Kidney glomerular epithelial cell (primary cell): ENCODE measurements at regions not wholly inside any gene's neighbourhood (a gene's known extent, or its start where the extent isn't known, plus 50 kb on each side); places are given as distances from the start of the nearest gene placed in this dataset.

ENCODE experiments used
- DNase-seq: peaks from one replicate; lab custom pipeline; 2025; lab: John Stamatoyannopoulos, UW

- no peak for DNase-seq
Measured at GRCh38 chr2:204109681-204110080, 173.1 kb downstream of the ICOS start.

GRCh38 chr2:204110338-204110741 is 173.8 kb downstream of the ICOS start:
- no peak for DNase-seq

GRCh38 chr2:204110751-204111516 is 174.4 kb downstream of the ICOS start:
- no peak for DNase-seq

GRCh38 chr2:204112084-204112770 is 175.7 kb downstream of the ICOS start:
- DNase-seq = no peak

GRCh38 chr2:204114295-204115136 is 178.0 kb downstream of the ICOS start:
- DNase-seq = no peak

- no peak for DNase-seq
Measured at GRCh38 chr2:204115137-204116056, 178.8 kb downstream of the ICOS start.

- DNase-seq = no peak
Measured at GRCh38 chr2:204116159-204116792, 179.7 kb downstream of the ICOS start.

- no peak for DNase-seq
Measured at GRCh38 chr2:204122425-204122824, 185.9 kb downstream of the ICOS start.

GRCh38 chr2:204124140-204124750 is 187.7 kb downstream of the ICOS start:
- DNase-seq = no peak

- no peak for DNase-seq
Measured at GRCh38 chr2:204126705-204127104, 190.1 kb downstream of the ICOS start.

GRCh38 chr2:204127238-204127637 is 190.7 kb downstream of the ICOS start:
- DNase-seq = no peak

GRCh38 chr2:204129591-204130294 is 193.2 kb downstream of the ICOS start:
- DNase-seq = no peak

GRCh38 chr2:204131621-204132020 is 195.1 kb downstream of the ICOS start:
- no peak for DNase-seq

GRCh38 chr2:204133476-204133875 is 196.9 kb downstream of the ICOS start:
- no peak for DNase-seq

- DNase-seq = no peak
Measured at GRCh38 chr2:204134421-204134820, 197.9 kb downstream of the ICOS start.

GRCh38 chr2:204135752-204136151 is 199.2 kb downstream of the ICOS start:
- DNase-seq = no peak

- no peak for DNase-seq
Measured at GRCh38 chr2:204138206-204138605, 201.6 kb downstream of the ICOS start.

GRCh38 chr2:204140246-204140645 is 203.7 kb downstream of the ICOS start:
- DNase-seq = no peak

- no peak for DNase-seq
Measured at GRCh38 chr2:204143216-204144014, 206.9 kb downstream of the ICOS start.
